ENCODE measurements at regions not wholly inside any gene's neighbourhood (a gene's known extent, or its start where the extent isn't known, plus 50 kb on each side); places are given as distances from the start of the nearest gene placed in this dataset.

DNA sequence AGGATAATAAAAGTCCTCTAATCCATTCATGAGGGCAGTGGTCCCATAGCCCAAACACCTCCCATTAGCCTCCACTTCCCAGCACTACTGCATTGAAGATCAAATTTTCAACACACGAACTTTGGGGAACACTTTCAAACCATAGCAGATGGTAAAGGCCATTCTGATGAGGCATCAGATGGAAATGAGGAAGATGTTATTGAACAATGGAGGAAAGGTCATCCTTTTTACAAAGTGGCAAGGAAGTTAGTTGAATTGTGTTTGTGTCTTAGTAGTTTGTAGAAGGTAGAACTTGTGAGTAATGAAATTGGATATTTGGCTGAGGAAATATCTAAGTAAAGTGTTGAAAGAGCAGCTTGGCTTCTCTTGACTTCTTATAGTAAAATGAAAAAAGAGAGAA lies 93.3 kb upstream of the NLRP1 start:
- Mint-ChIP-seq H3K27ac (no peak overlapping the region), H3K4me1 (peaks cover 11 to 20% of the 10 kb centered on the region in 2 experiments), H3K36me3 (ENCODE audit: insufficient read depth in 1 of 3, low read depth in 3 of 3) (peaks cover 0 to 3% (median 0%) of the 10 kb centered on the region in 3 experiments; a peak in 1 of 7 replicates), H3K9me3 (peaks cover 0 to 3% of the 10 kb centered on the region in 2 experiments; a peak in 1 of 5 replicates), H3K27me3 (ENCODE audit: low read depth) (peaks cover 2% of the 10 kb centered on the region; the same call in 1 of the 2 replicates), H3K4me3 (no peak overlapping the region)
- no peaks in the 10 kb centered on the region for H3K27me3 ChIP-seq (ENCODE audit: insufficient read depth, low read length)
- no peak overlapping the region for H4K8ac ChIP-seq (replicated peaks; ENCODE audit: insufficient read length, low read depth, low read length)
- no peak overlapping the region for H2BK20ac ChIP-seq (ENCODE audit: low read depth, low read length, poor library complexity, severe bottlenecking)
- TF ChIP-seq, protein P1, sequence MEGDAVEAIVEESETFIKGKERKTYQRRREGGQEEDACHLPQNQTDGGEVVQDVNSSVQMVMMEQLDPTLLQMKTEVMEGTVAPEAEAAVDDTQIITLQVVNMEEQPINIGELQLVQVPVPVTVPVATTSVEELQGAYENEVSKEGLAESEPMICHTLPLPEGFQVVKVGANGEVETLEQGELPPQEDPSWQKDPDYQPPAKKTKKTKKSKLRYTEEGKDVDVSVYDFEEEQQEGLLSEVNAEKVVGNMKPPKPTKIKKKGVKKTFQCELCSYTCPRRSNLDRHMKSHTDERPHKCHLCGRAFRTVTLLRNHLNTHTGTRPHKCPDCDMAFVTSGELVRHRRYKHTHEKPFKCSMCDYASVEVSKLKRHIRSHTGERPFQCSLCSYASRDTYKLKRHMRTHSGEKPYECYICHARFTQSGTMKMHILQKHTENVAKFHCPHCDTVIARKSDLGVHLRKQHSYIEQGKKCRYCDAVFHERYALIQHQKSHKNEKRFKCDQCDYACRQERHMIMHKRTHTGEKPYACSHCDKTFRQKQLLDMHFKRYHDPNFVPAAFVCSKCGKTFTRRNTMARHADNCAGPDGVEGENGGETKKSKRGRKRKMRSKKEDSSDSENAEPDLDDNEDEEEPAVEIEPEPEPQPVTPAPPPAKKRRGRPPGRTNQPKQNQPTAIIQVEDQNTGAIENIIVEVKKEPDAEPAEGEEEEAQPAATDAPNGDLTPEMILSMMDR (conservative IDR thresholded peaks at IDR 0.05), result no peak
- H4K5ac ChIP-seq (ENCODE audit: insufficient read length, low read depth, low read length), result no peak overlapping the region
- no peaks in the 10 kb centered on the region; the same call in 1 of the 2 replicates for H3K4me1 ChIP-seq (ENCODE audit: insufficient read depth, low read length)
- no peak overlapping the region for H2AK5ac ChIP-seq (ENCODE audit: insufficient read length, low read length)
- H2BK15ac ChIP-seq (ENCODE audit: low read depth, low read length), result no peak overlapping the region
- no peak overlapping the region for H3K4me2 ChIP-seq (ENCODE audit: insufficient read depth, insufficient read length, low read length)
- no peaks in the 10 kb centered on the region for H3K79me1 ChIP-seq (ENCODE audit: insufficient read depth, low read depth, low read length, poor library complexity, severe bottlenecking)
- no peak overlapping the region for H3K14ac ChIP-seq (ENCODE audit: insufficient read depth, low read length)
- DNase-seq, result no peak
- H2BK5ac ChIP-seq (ENCODE audit: insufficient read length, low read length), result no peak overlapping the region
- H4K20me1 ChIP-seq (ENCODE audit: control insufficient read depth, insufficient read depth, insufficient read length), result no peaks in the 10 kb centered on the region
- WGBS (ENCODE audit: extremely low coverage, insufficient read length, low lambda C conversion rate), result no CpG with 5 or more reads among the region's 1 CpG
- H3K23me2 ChIP-seq (ENCODE audit: insufficient read length, low read depth, low read length, poor library complexity, severe bottlenecking), result no peaks in the 10 kb centered on the region
- no peak overlapping the region for H4K91ac ChIP-seq (ENCODE audit: insufficient read length, low read depth, low read length)
- no peak overlapping the region for H3T11ph ChIP-seq (ENCODE audit: low read length)
- no peak overlapping the region for H2BK120ac ChIP-seq (ENCODE audit: low read depth, low read length, poor library complexity, severe bottlenecking)
- no peak overlapping the region for H3K4ac ChIP-seq (ENCODE audit: low read depth, low read length)
- no peaks in the 10 kb centered on the region for H3K9me3 ChIP-seq (ENCODE audit: control insufficient read depth, low read depth, low read length)
- no peak overlapping the region for H3K18ac ChIP-seq (ENCODE audit: insufficient read length, low read depth, low read length)
- H3K27ac ChIP-seq (ENCODE audit: insufficient read length, low read depth, low read length), result no peak overlapping the region
- no peak overlapping the region for H3K23ac ChIP-seq (ENCODE audit: insufficient read length, low read depth, low read length)
- no peak overlapping the region for H2AFZ ChIP-seq (ENCODE audit: low read length)
- H3K56ac ChIP-seq (ENCODE audit: insufficient read length, low read depth, low read length), result no peak overlapping the region
- H3K79me2 ChIP-seq (ENCODE audit: insufficient read depth, low read length), result no peaks in the 10 kb centered on the region
- no peak overlapping the region for H3K9ac ChIP-seq (ENCODE audit: extremely low read depth, insufficient read length, low read length)
- H2BK12ac ChIP-seq (ENCODE audit: insufficient read length, low read depth, low read length), result no peak overlapping the region
